ENCODE measurements at regions not wholly inside any gene's neighbourhood (a gene's known extent, or its start where the extent isn't known, plus 50 kb on each side); places are given as distances from the start of the nearest gene placed in this dataset.

DNA sequence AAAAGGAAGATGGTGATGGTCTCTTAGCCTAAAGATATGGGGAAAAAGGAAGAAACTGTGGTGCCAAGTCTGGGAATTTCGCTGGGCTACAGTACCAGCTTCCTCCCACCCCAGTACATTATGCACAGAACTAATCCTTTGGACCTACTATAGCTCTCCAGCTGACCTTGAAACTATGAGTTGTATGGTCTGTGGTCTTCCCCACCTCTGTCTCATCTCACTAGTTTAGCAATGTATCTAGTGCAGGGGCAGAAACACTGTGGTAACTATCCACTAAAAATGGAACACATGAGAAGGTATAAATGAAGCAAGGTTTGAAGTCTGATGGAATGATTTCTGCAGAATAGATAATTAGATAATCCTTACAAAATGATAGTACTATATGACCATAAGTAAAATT, 190.4 kb upstream of the CCDC150 start:
- TF ChIP-seq, protein P1, sequence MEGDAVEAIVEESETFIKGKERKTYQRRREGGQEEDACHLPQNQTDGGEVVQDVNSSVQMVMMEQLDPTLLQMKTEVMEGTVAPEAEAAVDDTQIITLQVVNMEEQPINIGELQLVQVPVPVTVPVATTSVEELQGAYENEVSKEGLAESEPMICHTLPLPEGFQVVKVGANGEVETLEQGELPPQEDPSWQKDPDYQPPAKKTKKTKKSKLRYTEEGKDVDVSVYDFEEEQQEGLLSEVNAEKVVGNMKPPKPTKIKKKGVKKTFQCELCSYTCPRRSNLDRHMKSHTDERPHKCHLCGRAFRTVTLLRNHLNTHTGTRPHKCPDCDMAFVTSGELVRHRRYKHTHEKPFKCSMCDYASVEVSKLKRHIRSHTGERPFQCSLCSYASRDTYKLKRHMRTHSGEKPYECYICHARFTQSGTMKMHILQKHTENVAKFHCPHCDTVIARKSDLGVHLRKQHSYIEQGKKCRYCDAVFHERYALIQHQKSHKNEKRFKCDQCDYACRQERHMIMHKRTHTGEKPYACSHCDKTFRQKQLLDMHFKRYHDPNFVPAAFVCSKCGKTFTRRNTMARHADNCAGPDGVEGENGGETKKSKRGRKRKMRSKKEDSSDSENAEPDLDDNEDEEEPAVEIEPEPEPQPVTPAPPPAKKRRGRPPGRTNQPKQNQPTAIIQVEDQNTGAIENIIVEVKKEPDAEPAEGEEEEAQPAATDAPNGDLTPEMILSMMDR (IDR thresholded peaks at IDR 0.05; ENCODE audit: insufficient read depth, low read length, severe bottlenecking): no peak
- Histone ChIP-seq H3K27me3 (ENCODE audit: control insufficient read depth, insufficient read depth, low read length) (no peaks in the 10 kb centered on the region), H3K4me3 (ENCODE audit: low read depth, low read length) (no peak overlapping the region), H3K36me3 (ENCODE audit: control insufficient read depth, insufficient read depth, low read length) (no peaks in the 10 kb centered on the region)
- FAIRE-seq (no peak), DNase-seq (ENCODE audit: low read depth) (no peak)

DNA sequence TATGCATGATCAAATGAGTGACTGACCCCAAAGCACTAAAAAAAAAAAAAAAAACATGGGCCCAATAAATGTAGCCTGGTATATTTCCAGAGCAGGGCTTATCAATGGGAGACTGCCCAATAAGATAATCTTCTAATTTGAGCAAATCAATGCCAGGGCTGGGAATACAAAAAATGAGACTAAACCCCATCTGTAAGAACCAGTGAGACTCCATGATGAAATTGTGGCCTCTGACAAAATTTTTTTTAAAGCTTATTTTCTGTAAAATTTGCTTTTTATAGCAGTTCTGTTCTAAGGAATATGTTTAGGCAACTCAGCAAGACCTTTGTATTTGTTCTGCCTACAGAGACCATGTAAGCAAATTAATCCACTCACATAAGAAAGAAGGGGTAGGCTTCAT, 186.8 kb upstream of the CCDC150 start:
- TF ChIP-seq, protein P1 (IDR thresholded peaks at IDR 0.05; ENCODE audit: insufficient read depth, low read length, severe bottlenecking): no peak
- no peak for FAIRE-seq

DNA sequence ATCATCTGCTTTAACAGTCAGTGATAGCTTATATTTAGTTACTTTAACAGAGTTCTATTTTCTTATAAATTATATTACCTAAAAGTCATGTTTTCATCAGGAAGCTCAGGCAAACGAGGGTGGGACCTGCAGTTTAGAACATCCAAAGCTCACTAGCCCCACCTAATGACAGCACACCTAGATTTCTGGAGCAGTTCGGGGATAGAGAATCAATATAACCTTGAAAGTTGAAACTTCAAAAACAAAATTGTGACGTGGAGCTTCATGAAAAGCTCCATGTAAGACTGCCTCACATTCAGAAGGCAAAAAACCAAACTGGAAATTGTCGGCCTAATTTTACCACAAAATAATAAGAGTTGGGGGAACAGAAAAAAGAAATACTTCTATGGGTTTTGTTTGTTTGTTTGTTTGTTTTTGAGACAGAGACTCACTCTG, 185.9 kb upstream of the CCDC150 start:
- Histone ChIP-seq H3K36me3 (ENCODE audit: control insufficient read depth, insufficient read depth, low read length) (no peaks in the 10 kb centered on the region), H3K27me3 (ENCODE audit: control insufficient read depth, insufficient read depth, low read length) (no peaks in the 10 kb centered on the region), H3K4me3 (ENCODE audit: low read depth, low read length) (no peak overlapping the region)
- no peak for FAIRE-seq
- TF ChIP-seq, protein P1 (IDR thresholded peaks at IDR 0.05; ENCODE audit: insufficient read depth, low read length, severe bottlenecking): peak; percentile 59
- DNase-seq (ENCODE audit: low read depth): peak; percentile 57

More for the DNA sequence above, 186.8 kb upstream of the CCDC150 start:
- H3K27me3 ChIP-seq (ENCODE audit: control insufficient read depth, insufficient read depth, low read length): no peaks in the 10 kb centered on the region
- no peak for DNase-seq (ENCODE audit: low read depth)
- H3K4me3 ChIP-seq (ENCODE audit: low read depth, low read length): no peak overlapping the region
- H3K36me3 ChIP-seq (ENCODE audit: control insufficient read depth, insufficient read depth, low read length): no peaks in the 10 kb centered on the region

DNA sequence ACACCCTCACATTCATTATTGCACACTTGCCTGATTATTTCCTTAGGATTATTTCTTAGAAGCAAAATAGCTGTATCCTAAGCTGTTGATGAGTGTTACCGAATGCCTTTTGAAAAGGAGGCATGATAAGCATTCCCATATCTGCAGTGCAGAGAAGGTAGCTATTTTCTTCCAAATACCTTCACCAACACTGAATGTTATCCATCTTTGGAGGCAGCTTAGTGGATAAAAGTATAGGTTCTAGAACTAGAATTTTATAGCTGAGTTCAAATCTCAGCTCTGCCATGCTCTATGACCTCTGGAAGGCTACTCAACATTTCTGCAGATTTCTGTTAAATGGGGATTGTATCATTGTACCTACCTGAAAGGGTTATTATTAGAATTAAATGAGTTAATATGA, 185.0 kb upstream of the CCDC150 start:
- Histone ChIP-seq H3K4me3 (ENCODE audit: low read depth, low read length) (no peak overlapping the region), H3K36me3 (ENCODE audit: control insufficient read depth, insufficient read depth, low read length) (no peaks in the 10 kb centered on the region), H3K27me3 (ENCODE audit: control insufficient read depth, insufficient read depth, low read length) (no peaks in the 10 kb centered on the region)
- DNase-seq (ENCODE audit: low read depth) (no peak), FAIRE-seq (no peak)
- TF ChIP-seq, protein P1 (IDR thresholded peaks at IDR 0.05; ENCODE audit: insufficient read depth, low read length, severe bottlenecking): no peak

DNA sequence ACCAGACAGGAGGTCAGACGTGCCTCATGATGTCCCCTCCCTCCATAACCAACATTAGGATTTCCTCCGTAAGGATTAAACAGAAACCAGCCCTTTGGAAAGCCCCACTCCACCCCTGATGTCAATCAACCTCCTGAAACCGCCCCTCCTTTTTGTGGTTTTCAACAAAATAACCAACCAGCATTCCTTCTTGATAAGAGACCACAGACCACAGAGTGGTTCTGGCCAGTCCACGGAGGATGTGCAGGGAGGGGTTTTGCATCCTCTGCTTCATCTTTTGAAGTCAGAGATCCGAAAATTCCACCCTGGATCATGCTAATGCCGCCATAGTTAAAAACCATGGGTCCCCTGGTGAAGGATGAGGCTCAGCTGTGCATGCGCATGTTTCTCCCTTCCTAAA, 180.0 kb upstream of the CCDC150 start:
- no peak for DNase-seq (ENCODE audit: low read depth)
- no peak for FAIRE-seq
- TF ChIP-seq, protein P1 (IDR thresholded peaks at IDR 0.05; ENCODE audit: insufficient read depth, low read length, severe bottlenecking): no peak
- Histone ChIP-seq H3K4me3 (ENCODE audit: low read depth, low read length) (no peak overlapping the region), H3K27me3 (ENCODE audit: control insufficient read depth, insufficient read depth, low read length) (no peaks in the 10 kb centered on the region), H3K36me3 (ENCODE audit: control insufficient read depth, insufficient read depth, low read length) (no peaks in the 10 kb centered on the region)

DNA sequence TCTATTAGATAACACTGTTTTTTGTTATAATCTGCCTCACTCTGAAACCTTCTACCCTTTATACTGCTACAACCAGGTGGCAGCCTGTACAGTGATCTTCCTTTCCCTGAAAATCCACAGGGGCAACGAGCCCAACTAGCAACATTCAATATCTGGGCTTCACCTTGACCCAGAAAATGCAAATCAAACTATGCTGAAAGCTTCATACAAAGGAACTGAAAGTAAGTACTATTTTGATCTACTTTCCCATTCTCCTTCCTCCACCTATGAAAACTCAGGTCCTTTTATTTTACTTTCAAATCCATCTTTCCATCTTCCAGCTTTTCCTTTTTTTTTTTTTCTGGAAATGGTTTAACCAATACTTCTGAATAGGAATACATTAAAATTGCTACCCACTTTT, 175.8 kb upstream of the CCDC150 start:
- TF ChIP-seq, protein P1 (IDR thresholded peaks at IDR 0.05; ENCODE audit: insufficient read depth, low read length, severe bottlenecking): no peak
- Histone ChIP-seq H3K36me3 (ENCODE audit: control insufficient read depth, insufficient read depth, low read length) (no peaks in the 10 kb centered on the region), H3K4me3 (ENCODE audit: low read depth, low read length) (no peak overlapping the region), H3K27me3 (ENCODE audit: control insufficient read depth, insufficient read depth, low read length) (no peaks in the 10 kb centered on the region)
- FAIRE-seq (no peak), DNase-seq (ENCODE audit: low read depth) (no peak)
